Fibroblast of villous mesenchyme (primary cell): ENCODE measurements at regions not wholly inside any gene's neighbourhood (a gene's known extent, or its start where the extent isn't known, plus 50 kb on each side); places are given as distances from the start of the nearest gene placed in this dataset.

Experiments used
- DNase-seq: peaks from one replicate; pipeline ENCODE4 v3.0.0-alpha.2; 2010; ENCODE audit warnings: low read depth
- H3K4me3 ChIP-seq: 2 replicates; pipeline ENCODE4 v1.5.1; 2011; ENCODE audit warnings: low read depth, mild to moderate bottlenecking, low read length
- TF ChIP-seq, protein P1 (sequence below): IDR thresholded peaks from 2 replicates; pipeline ENCODE4 v1.5.1; 2012; ENCODE audit warnings: low read depth, mild to moderate bottlenecking, low read length; ENCODE audit not compliant: insufficient read depth

DNA sequence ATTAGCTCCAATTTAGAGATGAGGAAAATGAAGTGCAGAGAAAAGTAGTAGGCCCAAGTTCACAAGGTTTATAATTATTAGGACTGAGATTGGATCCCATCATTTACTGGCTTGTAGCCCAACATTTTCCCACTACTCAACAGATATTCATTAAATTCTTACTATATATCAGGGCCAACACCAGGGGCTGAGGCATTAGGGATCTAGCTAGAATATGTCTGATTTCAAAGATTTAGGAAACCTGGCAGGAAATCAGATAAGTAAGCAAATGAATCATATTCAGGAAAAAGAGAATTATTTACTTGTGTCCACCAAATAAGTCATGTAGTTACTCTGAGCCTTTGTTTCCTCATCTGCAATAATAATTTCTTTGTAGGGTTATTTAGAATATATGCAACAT is 94.3 kb downstream of the OXGR1 start:
- no peak overlapping the region for H3K4me3 ChIP-seq
- no peak for DNase-seq
- TF ChIP-seq, protein P1, sequence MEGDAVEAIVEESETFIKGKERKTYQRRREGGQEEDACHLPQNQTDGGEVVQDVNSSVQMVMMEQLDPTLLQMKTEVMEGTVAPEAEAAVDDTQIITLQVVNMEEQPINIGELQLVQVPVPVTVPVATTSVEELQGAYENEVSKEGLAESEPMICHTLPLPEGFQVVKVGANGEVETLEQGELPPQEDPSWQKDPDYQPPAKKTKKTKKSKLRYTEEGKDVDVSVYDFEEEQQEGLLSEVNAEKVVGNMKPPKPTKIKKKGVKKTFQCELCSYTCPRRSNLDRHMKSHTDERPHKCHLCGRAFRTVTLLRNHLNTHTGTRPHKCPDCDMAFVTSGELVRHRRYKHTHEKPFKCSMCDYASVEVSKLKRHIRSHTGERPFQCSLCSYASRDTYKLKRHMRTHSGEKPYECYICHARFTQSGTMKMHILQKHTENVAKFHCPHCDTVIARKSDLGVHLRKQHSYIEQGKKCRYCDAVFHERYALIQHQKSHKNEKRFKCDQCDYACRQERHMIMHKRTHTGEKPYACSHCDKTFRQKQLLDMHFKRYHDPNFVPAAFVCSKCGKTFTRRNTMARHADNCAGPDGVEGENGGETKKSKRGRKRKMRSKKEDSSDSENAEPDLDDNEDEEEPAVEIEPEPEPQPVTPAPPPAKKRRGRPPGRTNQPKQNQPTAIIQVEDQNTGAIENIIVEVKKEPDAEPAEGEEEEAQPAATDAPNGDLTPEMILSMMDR: no peak

DNA sequence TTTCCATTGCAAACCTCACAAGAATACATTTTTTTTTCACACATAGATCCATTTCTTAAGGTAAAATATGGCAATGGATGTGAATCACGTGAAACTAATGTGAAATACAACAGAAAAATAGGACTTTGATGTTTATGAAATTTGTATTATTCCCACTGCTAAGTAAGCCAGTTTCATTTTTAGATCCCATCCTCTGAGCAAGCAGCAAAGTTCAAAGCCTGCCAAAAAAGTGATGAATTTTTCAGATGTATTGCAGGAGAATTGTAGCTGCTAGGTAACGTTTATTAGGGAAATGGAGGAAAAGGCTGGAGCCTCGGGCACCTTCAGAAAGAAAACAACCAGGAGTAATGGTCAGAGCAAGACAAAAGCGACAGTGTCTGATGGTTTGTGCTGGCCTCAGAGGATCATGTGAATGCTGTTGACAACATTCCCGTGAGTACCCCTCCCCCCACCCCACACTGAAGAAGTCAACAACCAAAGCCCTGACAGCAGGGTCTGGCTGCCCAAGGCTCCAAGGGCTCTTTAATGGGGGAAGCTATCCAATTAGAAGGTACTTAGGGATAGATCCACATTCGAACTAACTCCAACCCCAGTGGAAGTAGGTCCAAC is 95.5 kb downstream of the OXGR1 start:
- H3K4me3 ChIP-seq: no peak overlapping the region
- DNase-seq: no peak
- TF ChIP-seq, protein P1: no peak

DNA sequence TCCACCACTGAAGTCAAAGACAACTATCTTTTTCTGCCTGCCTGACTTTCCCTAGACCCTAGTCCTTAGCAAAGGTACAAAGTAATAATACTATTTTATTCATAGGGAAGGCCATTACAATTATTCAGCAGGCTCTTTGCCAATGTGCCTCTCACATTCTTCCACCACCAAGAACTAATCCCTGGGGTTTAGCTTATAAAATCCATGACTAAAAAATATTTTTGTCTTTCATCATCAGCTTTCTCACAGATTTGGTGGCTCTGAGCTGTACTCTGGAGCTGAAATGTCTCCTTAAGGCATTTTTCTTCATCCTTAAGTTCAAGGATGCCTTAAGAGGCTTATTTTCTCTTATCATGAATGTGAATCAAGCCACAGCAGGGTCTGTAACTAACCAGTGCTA is 96.1 kb downstream of the OXGR1 start:
- H3K4me3 ChIP-seq: no peak overlapping the region
- TF ChIP-seq, protein P1: no peak
- peak; percentile 7 for DNase-seq
